HuH-7.5 (cell line): ENCODE measurements at regions not wholly inside any gene's neighbourhood (a gene's known extent, or its start where the extent isn't known, plus 50 kb on each side); places are given as distances from the start of the nearest gene placed in this dataset.
"Not testable (repeated sequence)": the region's sequence is repeated elsewhere in the genome, so short reads cannot be mapped to it uniquely, and the experiment has no call there.

Experiments
- DNase-seq: peaks from one replicate; pipeline ENCODE4 v3.0.0; 2011; ENCODE audit warnings: low spot score

- DNase-seq, result no peak
These were observed 225.0 kb upstream of the ZNF217 start for GRCh38 chr20:53818457-53819177.

- DNase-seq, result not testable (repeated sequence)
These were observed 223.9 kb upstream of the ZNF217 start for GRCh38 chr20:53817513-53817912.

DNA sequence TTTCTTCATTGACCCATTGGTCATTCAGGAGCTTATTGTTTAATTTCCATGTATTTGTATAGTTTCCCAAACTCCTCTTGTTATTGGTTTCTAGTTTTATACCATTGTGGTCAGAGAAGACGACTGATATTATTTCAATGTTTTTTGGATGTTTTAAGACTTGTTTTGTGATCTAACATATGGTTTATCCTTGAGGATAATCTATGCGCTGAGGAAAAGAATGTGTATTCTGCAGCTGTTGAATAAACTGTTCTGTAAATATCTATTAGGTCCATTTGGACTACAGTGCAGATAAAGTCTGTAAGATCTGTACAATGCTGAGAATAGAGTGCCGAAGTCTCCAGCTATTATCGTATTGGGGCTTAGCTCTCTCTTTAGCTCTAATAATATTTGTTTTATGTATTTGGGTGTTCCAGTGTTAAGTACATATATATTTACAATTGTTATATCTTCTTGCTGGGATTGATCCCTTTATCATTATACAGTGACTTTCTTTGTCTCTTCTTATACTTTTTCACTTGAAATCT is 223.3 kb upstream of the ZNF217 start:
- no peak for DNase-seq

DNA sequence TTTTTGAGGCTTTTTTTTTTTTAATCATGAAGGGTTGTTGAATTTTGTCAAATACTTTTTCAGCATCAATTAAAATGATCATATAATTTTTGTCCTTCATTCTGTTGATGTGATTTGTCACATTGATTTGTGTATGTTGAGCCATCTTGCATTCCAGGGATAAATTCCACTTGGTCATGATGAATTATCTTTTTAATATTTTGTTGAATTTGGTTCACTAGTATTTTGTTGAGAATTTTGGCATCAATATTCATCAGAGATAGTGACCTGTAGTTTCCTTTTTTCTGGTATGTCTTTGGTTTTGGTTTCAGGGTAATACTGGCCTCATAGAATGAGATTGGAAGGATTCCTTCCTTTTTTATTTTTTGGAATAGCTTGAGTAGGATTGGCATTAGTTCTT is 221.9 kb upstream of the ZNF217 start:
- no peak for DNase-seq

- DNase-seq, result no peak
These were observed 220.4 kb upstream of the ZNF217 start for GRCh38 chr20:53814060-53814459.

- DNase-seq, result no peak
These were observed 220.0 kb upstream of the ZNF217 start for GRCh38 chr20:53813636-53814035.

- DNase-seq, result no peak
These were observed 217.9 kb upstream of the ZNF217 start for GRCh38 chr20:53811577-53811976.

DNA sequence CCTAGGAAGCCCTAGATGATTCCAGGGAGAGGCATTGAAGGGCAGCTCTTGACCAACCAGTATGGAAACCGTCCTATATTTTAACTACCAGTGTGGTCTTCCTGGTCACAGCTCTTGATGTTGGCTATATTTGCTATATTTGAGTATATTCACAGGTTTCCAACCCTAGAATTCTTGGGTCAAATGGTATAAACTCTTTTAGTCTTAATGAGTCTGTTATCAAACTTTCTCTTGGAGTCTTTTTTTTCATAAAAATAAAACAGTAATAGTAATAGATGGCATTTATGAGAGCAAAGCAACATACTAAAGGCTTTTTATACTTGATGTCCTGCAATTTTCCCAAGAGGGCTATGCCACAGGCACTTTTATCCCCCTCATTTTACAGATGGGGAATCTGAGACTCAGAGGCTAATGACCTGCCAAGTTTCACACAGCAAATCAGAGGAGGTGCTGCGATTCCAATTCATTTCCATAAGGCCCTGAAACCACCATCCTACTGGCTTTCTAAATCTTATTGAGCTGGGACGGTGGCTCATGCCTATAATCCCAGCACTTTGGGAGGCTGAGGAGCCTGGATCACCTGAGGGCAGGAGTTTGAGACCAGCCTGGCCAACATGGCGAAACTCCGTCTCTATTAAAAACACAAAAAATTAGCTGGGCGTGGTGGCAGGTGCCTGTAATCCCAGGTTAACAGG is 217.2 kb upstream of the ZNF217 start:
- no peak for DNase-seq

DNA sequence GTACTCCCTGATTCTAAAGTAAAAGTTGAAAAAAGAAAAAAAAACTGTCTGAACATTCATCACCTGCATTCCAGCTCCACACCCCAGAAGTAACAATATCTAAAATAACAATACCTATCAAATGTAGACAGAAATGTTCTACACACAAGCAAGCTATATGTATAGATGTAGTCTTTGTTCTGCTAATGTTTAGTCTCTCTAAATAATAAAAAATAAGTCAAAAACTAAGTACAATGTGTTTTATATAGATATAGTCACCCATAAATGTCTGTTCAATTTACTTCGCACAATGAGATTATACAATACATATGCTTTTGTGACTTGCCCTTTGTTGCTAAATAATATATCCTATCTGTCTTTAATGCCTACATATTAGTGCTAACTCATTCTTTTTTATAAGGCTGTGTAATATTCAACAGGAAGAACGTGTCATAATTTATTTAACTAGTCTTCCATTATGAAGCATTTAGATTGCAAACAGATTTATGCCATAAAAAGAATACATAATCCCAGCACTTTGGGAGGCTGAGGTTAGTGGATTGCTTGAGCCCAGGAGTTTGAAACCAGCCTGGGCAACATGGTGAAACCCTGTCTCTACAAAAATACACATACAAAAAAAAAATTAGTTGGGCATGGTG is 216.2 kb upstream of the ZNF217 start:
- no peak for DNase-seq

GRCh38 chr20:53809217-53809616 is 215.6 kb upstream of the ZNF217 start:
- DNase-seq, result no peak

DNA sequence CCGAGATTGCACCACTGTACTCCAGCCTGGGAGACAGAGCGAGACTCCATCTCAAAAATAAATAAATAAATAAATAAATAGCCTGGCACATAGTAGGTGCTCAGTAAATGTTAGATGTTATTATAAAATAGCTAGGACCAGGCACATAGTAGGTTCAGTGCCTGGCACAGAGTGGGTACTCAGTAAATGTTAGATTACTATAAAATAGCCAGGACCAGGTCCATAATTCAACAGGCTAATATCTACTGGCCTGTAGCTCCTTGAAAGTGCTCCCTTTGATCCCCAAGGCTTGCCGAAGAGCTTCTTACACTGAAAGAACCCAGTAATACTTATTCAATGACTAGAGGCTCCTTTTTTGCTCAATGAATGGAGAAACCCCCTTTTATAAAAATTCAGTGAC is 215.1 kb upstream of the ZNF217 start:
- DNase-seq, result no peak

- DNase-seq, result not testable (repeated sequence)
These were observed 214.7 kb upstream of the ZNF217 start for GRCh38 chr20:53808302-53808701.

GRCh38 chr20:53806683-53807401 is 213.2 kb upstream of the ZNF217 start:
- no peak for DNase-seq

GRCh38 chr20:53805895-53806384 is 212.3 kb upstream of the ZNF217 start:
- peak; percentile 87 for DNase-seq

- peak; percentile 82 for DNase-seq
These were observed 211.6 kb upstream of the ZNF217 start for GRCh38 chr20:53804920-53805894.

- not testable (repeated sequence) for DNase-seq
These were observed 210.7 kb upstream of the ZNF217 start for GRCh38 chr20:53804308-53804707.

GRCh38 chr20:53803492-53804155 is 210.0 kb upstream of the ZNF217 start:
- DNase-seq, result no peak

- no peak for DNase-seq
These were observed 208.2 kb upstream of the ZNF217 start for GRCh38 chr20:53801609-53802370.

DNA sequence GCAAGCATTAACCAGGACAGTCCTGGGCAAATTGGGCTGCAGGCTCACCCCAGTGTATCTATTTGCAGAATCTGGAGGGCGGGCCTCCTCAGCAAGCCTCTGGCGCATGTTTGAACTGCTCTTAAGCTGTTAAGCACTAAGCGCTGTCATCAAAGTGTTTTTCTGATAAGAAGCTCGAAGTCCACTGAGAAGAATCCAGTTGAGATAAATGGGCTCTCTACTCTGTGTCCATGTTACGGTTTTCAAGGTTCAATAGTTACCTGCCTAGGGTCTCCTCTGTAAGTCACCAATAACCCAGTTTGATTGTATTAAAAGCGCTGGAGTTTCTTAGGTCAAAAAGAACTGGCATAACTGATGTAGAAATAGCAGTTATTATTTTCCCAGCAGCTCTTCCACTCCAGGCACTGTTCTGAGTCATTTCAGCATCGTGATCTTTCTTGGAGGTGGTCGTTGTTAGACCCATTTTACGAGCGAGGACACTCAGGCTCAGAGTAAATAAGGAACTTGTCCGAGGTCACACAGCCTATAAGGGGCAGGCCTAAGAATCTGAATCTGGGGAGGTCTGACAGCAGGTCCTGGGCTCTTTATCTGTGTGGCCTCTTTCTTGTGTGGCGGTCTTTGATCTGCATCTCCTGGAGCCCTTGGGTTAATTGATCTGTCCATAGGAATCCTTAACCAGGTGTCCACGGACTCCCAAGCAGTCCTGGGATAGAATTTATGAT is 207.4 kb upstream of the ZNF217 start:
- DNase-seq, result no peak
